Mesendoderm (in vitro differentiated cells): ENCODE measurements at regions not wholly inside any gene's neighbourhood (a gene's known extent, or its start where the extent isn't known, plus 50 kb on each side); places are given as distances from the start of the nearest gene placed in this dataset.

Source experiments
- DNase-seq: peaks from one replicate; pipeline ENCODE4 v3.0.0; 2013
- H2AK5ac ChIP-seq: 2 replicates; pipeline ENCODE4 v1.6.1; 2013; ENCODE audit warnings: low read length, inconsistent platforms
- H2BK120ac ChIP-seq: 2 replicates; pipeline ENCODE4 v1.6.1; 2013; ENCODE audit warnings: low read depth, mild to moderate bottlenecking, low read length, moderate library complexity, mixed read lengths
- H2BK15ac ChIP-seq: replicated peaks from 2 replicates; pipeline ENCODE4 v1.6.1; 2013; ENCODE audit warnings: low read depth, mild to moderate bottlenecking, moderate library complexity
- H2BK5ac ChIP-seq: 2 replicates; pipeline ENCODE4 v1.6.1; 2013; ENCODE audit warnings: low read length, inconsistent platforms
- H3K18ac ChIP-seq: 2 replicates; pipeline ENCODE4 v1.6.1; 2013; ENCODE audit warnings: mild to moderate bottlenecking, low read length, mixed read lengths
- H3K23ac ChIP-seq: one replicate; pipeline ENCODE4 v1.6.1; 2013; ENCODE audit warnings: low read length
- H3K27ac ChIP-seq: 2 replicates; pipeline ENCODE4 v1.5.1; 2013; ENCODE audit warnings: low read depth, mild to moderate bottlenecking, inconsistent platforms, low read length, moderate library complexity
- H3K27me3 ChIP-seq: 2 replicates; pipeline ENCODE4 v1.6.1; 2013; ENCODE audit warnings: low read length, control low read depth, mild to moderate bottlenecking, inconsistent platforms; ENCODE audit not compliant: insufficient read depth, poor library complexity
- H3K36me3 ChIP-seq: 2 replicates; pipeline ENCODE4 v1.6.1; 2013; ENCODE audit warnings: low read length, inconsistent platforms; ENCODE audit not compliant: control insufficient read depth, insufficient read depth
- H3K4ac ChIP-seq: one replicate; pipeline ENCODE4 v1.6.1; 2013; ENCODE audit warnings: low read depth, mild to moderate bottlenecking, low read length, moderate library complexity
- H3K4me1 ChIP-seq: 2 replicates; pipeline ENCODE4 v1.6.1; 2013; ENCODE audit warnings: low read depth, low read length, inconsistent platforms; ENCODE audit not compliant: control insufficient read depth
- H3K4me2 ChIP-seq: 2 replicates; pipeline ENCODE4 v1.6.1; 2013; ENCODE audit warnings: low read length
- H3K4me3 ChIP-seq: 2 replicates; pipeline ENCODE4 v1.5.1; 2013; ENCODE audit warnings: mild to moderate bottlenecking, low read length
- H3K56ac ChIP-seq: one replicate; pipeline ENCODE4 v1.6.1; 2013; ENCODE audit warnings: low read length
- H3K79me1 ChIP-seq: 2 replicates; pipeline ENCODE4 v1.6.1; 2013; ENCODE audit warnings: low read length, inconsistent platforms
- H3K79me2 ChIP-seq: 2 replicates; pipeline ENCODE4 v1.6.1; 2013; ENCODE audit warnings: mild to moderate bottlenecking, low read length; ENCODE audit not compliant: control insufficient read depth, insufficient read depth
- H3K9ac ChIP-seq: 2 replicates; pipeline ENCODE4 v1.6.1; 2013; ENCODE audit warnings: low read length, inconsistent platforms
- H4K5ac ChIP-seq: one replicate; pipeline ENCODE4 v1.6.1; 2013; ENCODE audit warnings: low read length
- H4K8ac ChIP-seq: one replicate; pipeline ENCODE4 v1.6.1; 2013; ENCODE audit warnings: low read depth, mild to moderate bottlenecking, control low read depth, low read length, moderate library complexity
- WGBS: extraction: QIAGEN DNeasy Blood & Tissue Kit; methylation state at CpG from one replicate; pipeline ENCODE4 v1.1.7; 2013; ENCODE audit warnings: low lambda C conversion rate, missing lambda C conversion rate; ENCODE audit not compliant: insufficient coverage; ENCODE audit errors: extremely low coverage; 5-methylcytosine and 5-hydroxymethylcytosine counted together

- H3K4ac ChIP-seq, result no peak overlapping the region
- H3K27ac ChIP-seq, result no peak overlapping the region
- no peaks in the 10 kb centered on the region for H3K27me3 ChIP-seq
- H3K79me2 ChIP-seq, result no peaks in the 10 kb centered on the region
- H3K4me2 ChIP-seq, result no peak overlapping the region
- H3K36me3 ChIP-seq, result no peaks in the 10 kb centered on the region
- no peak overlapping the region for H4K5ac ChIP-seq
- H2AK5ac ChIP-seq, result no peak overlapping the region
- H3K56ac ChIP-seq, result no peak overlapping the region
- H2BK5ac ChIP-seq, result no peak overlapping the region
- H3K23ac ChIP-seq, result no peak overlapping the region
- no peaks in the 10 kb centered on the region for H3K4me1 ChIP-seq
- no peak overlapping the region for H2BK120ac ChIP-seq
- no peak for DNase-seq
- H3K79me1 ChIP-seq, result no peaks in the 10 kb centered on the region
- H4K8ac ChIP-seq, result no peak overlapping the region
- H3K9ac ChIP-seq, result no peak overlapping the region
- WGBS, result no CpG with 5 or more reads among the region's 2 CpGs
- no peak overlapping the region for H2BK15ac ChIP-seq
- H3K18ac ChIP-seq, result no peak overlapping the region
- no peak overlapping the region for H3K4me3 ChIP-seq
These were observed 286.6 kb downstream of the PPP1R2C start for GRCh38 chrX:42491137-42491907.

- no peak overlapping the region for H2BK15ac ChIP-seq
- H3K36me3 ChIP-seq, result no peaks in the 10 kb centered on the region
- H2BK5ac ChIP-seq, result no peak overlapping the region
- DNase-seq, result no peak
- H3K4me1 ChIP-seq, result no peaks in the 10 kb centered on the region
- no peak overlapping the region for H3K23ac ChIP-seq
- H3K27ac ChIP-seq, result no peak overlapping the region
- H3K4me2 ChIP-seq, result no peak overlapping the region
- no peaks in the 10 kb centered on the region for H3K79me1 ChIP-seq
- no peak overlapping the region for H3K56ac ChIP-seq
- H3K18ac ChIP-seq, result no peak overlapping the region
- H3K4ac ChIP-seq, result no peak overlapping the region
- no peak overlapping the region for H3K9ac ChIP-seq
- no peak overlapping the region for H2BK120ac ChIP-seq
- H3K4me3 ChIP-seq, result no peak overlapping the region
- H4K5ac ChIP-seq, result no peak overlapping the region
- H3K27me3 ChIP-seq, result no peaks in the 10 kb centered on the region
- H3K79me2 ChIP-seq, result no peaks in the 10 kb centered on the region
- no CpG with 5 or more reads among the region's 3 CpGs for WGBS
- H4K8ac ChIP-seq, result no peak overlapping the region
- H2AK5ac ChIP-seq, result no peak overlapping the region
These were observed 287.9 kb downstream of the PPP1R2C start for GRCh38 chrX:42490111-42490510.

- Histone ChIP-seq H3K4me3 (no peak overlapping the region), H2BK120ac (no peak overlapping the region), H3K23ac (no peak overlapping the region), H3K79me1 (no peaks in the 10 kb centered on the region), H3K36me3 (no peaks in the 10 kb centered on the region), H3K56ac (no peak overlapping the region), H3K79me2 (no peaks in the 10 kb centered on the region), H3K9ac (no peak overlapping the region), H3K18ac (no peak overlapping the region), H2AK5ac (no peak overlapping the region), H2BK15ac (no peak overlapping the region), H3K27ac (no peak overlapping the region), H2BK5ac (no peak overlapping the region), H4K8ac (no peak overlapping the region), H3K27me3 (no peaks in the 10 kb centered on the region), H3K4ac (no peak overlapping the region), H3K4me1 (no peaks in the 10 kb centered on the region), H3K4me2 (no peak overlapping the region), H4K5ac (no peak overlapping the region)
- WGBS, result no CpG with 5 or more reads among the region's 2 CpGs
- no peak for DNase-seq
These were observed 292.4 kb downstream of the PPP1R2C start for GRCh38 chrX:42485601-42486000.

GRCh38 chrX:42484233-42484632 lies 293.7 kb downstream of the PPP1R2C start:
- no peak overlapping the region for H2BK5ac ChIP-seq
- no peak overlapping the region for H3K4me3 ChIP-seq
- no peak overlapping the region for H4K8ac ChIP-seq

GRCh38 chrX:42477396-42477795 lies 300.6 kb downstream of the PPP1R2C start:
- Histone ChIP-seq H3K79me1 (no peaks in the 10 kb centered on the region), H3K9ac (no peak overlapping the region), H3K79me2 (no peaks in the 10 kb centered on the region), H3K4ac (no peak overlapping the region), H3K18ac (no peak overlapping the region), H3K56ac (no peak overlapping the region), H3K27ac (no peak overlapping the region), H3K4me1 (no peaks in the 10 kb centered on the region), H3K4me3 (no peak overlapping the region), H3K23ac (no peak overlapping the region), H3K36me3 (no peaks in the 10 kb centered on the region), H3K4me2 (no peak overlapping the region), H4K8ac (no peak overlapping the region), H2AK5ac (no peak overlapping the region), H4K5ac (no peak overlapping the region), H3K27me3 (no peaks in the 10 kb centered on the region), H2BK5ac (no peak overlapping the region), H2BK120ac (no peak overlapping the region), H2BK15ac (no peak overlapping the region)
- WGBS, result no CpG with 5 or more reads among the region's 1 CpG
- no peak for DNase-seq

More at GRCh38 chrX:42484233-42484632, 293.7 kb downstream of the PPP1R2C start:
- H3K9ac ChIP-seq, result no peak overlapping the region
- H2BK120ac ChIP-seq, result no peak overlapping the region
- H2AK5ac ChIP-seq, result no peak overlapping the region
- no peaks in the 10 kb centered on the region for H3K79me2 ChIP-seq
- no peaks in the 10 kb centered on the region for H3K79me1 ChIP-seq
- H3K4ac ChIP-seq, result no peak overlapping the region
- no peak overlapping the region for H3K23ac ChIP-seq
- no peaks in the 10 kb centered on the region for H3K36me3 ChIP-seq
- H3K4me2 ChIP-seq, result no peak overlapping the region
- no peak overlapping the region for H4K5ac ChIP-seq
- no peaks in the 10 kb centered on the region for H3K4me1 ChIP-seq
- no peak overlapping the region for H3K56ac ChIP-seq
- no peak overlapping the region for H2BK15ac ChIP-seq
- H3K27ac ChIP-seq, result no peak overlapping the region
- H3K27me3 ChIP-seq, result no peaks in the 10 kb centered on the region
- no peak overlapping the region for H3K18ac ChIP-seq
- WGBS, result no CpG with 5 or more reads among the region's 1 CpG
- no peak for DNase-seq

GRCh38 chrX:42472727-42473126 lies 305.2 kb downstream of the PPP1R2C start:
- WGBS, result no CpG with 5 or more reads among the region's 1 CpG
- H3K4me3 ChIP-seq, result no peak overlapping the region

More at GRCh38 chrX:42472727-42473126, 305.2 kb downstream of the PPP1R2C start:
- H2BK120ac ChIP-seq, result no peak overlapping the region
- H4K8ac ChIP-seq, result no peak overlapping the region
- no peak overlapping the region for H3K4me2 ChIP-seq
- no peak overlapping the region for H3K27ac ChIP-seq
- H3K79me1 ChIP-seq, result no peaks in the 10 kb centered on the region
- no peaks in the 10 kb centered on the region for H3K36me3 ChIP-seq
- H3K56ac ChIP-seq, result no peak overlapping the region
- no peaks in the 10 kb centered on the region for H3K79me2 ChIP-seq
- H2BK15ac ChIP-seq, result no peak overlapping the region
- H3K4ac ChIP-seq, result no peak overlapping the region
- H3K27me3 ChIP-seq, result no peaks in the 10 kb centered on the region
- no peak overlapping the region for H2BK5ac ChIP-seq
- no peak for DNase-seq
- H4K5ac ChIP-seq, result no peak overlapping the region
- H3K9ac ChIP-seq, result no peak overlapping the region
- no peak overlapping the region for H2AK5ac ChIP-seq
- no peak overlapping the region for H3K23ac ChIP-seq
- no peak overlapping the region for H3K18ac ChIP-seq
- H3K4me1 ChIP-seq, result no peaks in the 10 kb centered on the region
